Stimulated activated CD8-positive, alpha-beta memory T cell treated with anti-CD3 and anti-CD28 coated beads, Interleukin-2, amount 100 ng/mL, for 48 hours (primary cell): ENCODE measurements at regions not wholly inside any gene's neighbourhood (a gene's known extent, or its start where the extent isn't known, plus 50 kb on each side); places are given as distances from the start of the nearest gene placed in this dataset.

ENCODE experiments used
- DNase-seq, 2 donors: peaks; one replicate each; pipeline ENCODE4 v3.0.0-alpha.2; 2020; ENCODE audit warnings: low read depth in 2 of 2

- no peak for DNase-seq
Observed at GRCh38 chr2:118698564-118698963, 148.9 kb downstream of the EN1 start.

- DNase-seq = no peak
Observed at GRCh38 chr2:118697781-118698180, 149.7 kb downstream of the EN1 start.

- no peak for DNase-seq
Observed at GRCh38 chr2:118696786-118697465, 150.5 kb downstream of the EN1 start.

- DNase-seq = no peak
Observed at GRCh38 chr2:118693287-118693822, 154.1 kb downstream of the EN1 start.

GRCh38 chr2:118689874-118690273 is 157.6 kb downstream of the EN1 start:
- no peak for DNase-seq

GRCh38 chr2:118689456-118689855 is 158.0 kb downstream of the EN1 start:
- DNase-seq = no peak

- DNase-seq = no peak
Observed at GRCh38 chr2:118689033-118689432, 158.4 kb downstream of the EN1 start.

- DNase-seq = no peak
Observed at GRCh38 chr2:118687698-118688097, 159.8 kb downstream of the EN1 start.

- DNase-seq = no peak
Observed at GRCh38 chr2:118687192-118687591, 160.3 kb downstream of the EN1 start.

- no peak for DNase-seq
Observed at GRCh38 chr2:118686346-118686745, 161.1 kb downstream of the EN1 start.

- DNase-seq = no peak
Observed at GRCh38 chr2:118683460-118683859, 164.0 kb downstream of the EN1 start.

GRCh38 chr2:118678985-118679384 is 168.5 kb downstream of the EN1 start:
- DNase-seq = no peak

- DNase-seq = no peak
Observed at GRCh38 chr2:118677546-118677945, 169.9 kb downstream of the EN1 start.

GRCh38 chr2:118675531-118675930 is 171.9 kb downstream of the EN1 start:
- DNase-seq = no peak

GRCh38 chr2:118672571-118673158 is 174.8 kb downstream of the EN1 start:
- no peak for DNase-seq

- no peak for DNase-seq
Observed at GRCh38 chr2:118671701-118672454, 175.6 kb downstream of the EN1 start.

- DNase-seq = no peak
Observed at GRCh38 chr2:118670838-118671237, 176.6 kb downstream of the EN1 start.

GRCh38 chr2:118670276-118670675 is 177.2 kb downstream of the EN1 start:
- DNase-seq = no peak

GRCh38 chr2:118669654-118670053 is 177.8 kb downstream of the EN1 start:
- no peak for DNase-seq

GRCh38 chr2:118668431-118669424 is 178.7 kb downstream of the EN1 start:
- no peak for DNase-seq

- no peak for DNase-seq
Observed at GRCh38 chr2:118667964-118668363, 179.5 kb downstream of the EN1 start.

GRCh38 chr2:118667348-118667747 is 180.1 kb downstream of the EN1 start:
- no peak for DNase-seq
